HUES64 (cell line): ENCODE measurements at regions not wholly inside any gene's neighbourhood (a gene's known extent, or its start where the extent isn't known, plus 50 kb on each side); places are given as distances from the start of the nearest gene placed in this dataset.

ENCODE experiments used
- H3K27ac ChIP-seq: 2 replicates; pipeline ENCODE4 v1.7.0; 2013; ENCODE audit warnings: low read depth, low read length, inconsistent platforms
- H3K27me3 ChIP-seq: 2 replicates; pipeline ENCODE4 v1.6.1; 2013; ENCODE audit warnings: mild to moderate bottlenecking, low read length; ENCODE audit not compliant: insufficient read depth
- H3K36me3 ChIP-seq: 2 replicates; pipeline ENCODE4 v1.6.1; 2013; ENCODE audit warnings: mild to moderate bottlenecking, low read length; ENCODE audit not compliant: insufficient read depth
- H3K4me1 ChIP-seq: 2 replicates; pipeline ENCODE4 v1.6.1; 2013; ENCODE audit warnings: mild to moderate bottlenecking, low read length, moderate library complexity; ENCODE audit not compliant: insufficient read depth
- H3K4me3 ChIP-seq: 2 replicates; pipeline ENCODE4 v1.5.1; 2013; ENCODE audit warnings: mild to moderate bottlenecking, low read length, moderate library complexity
- H3K9ac ChIP-seq: 2 replicates; pipeline ENCODE4 v1.6.1; 2013; ENCODE audit warnings: mild to moderate bottlenecking, low read depth, low read length
- H3K9me3 ChIP-seq: 2 replicates; pipeline ENCODE4 v1.6.1; 2013; ENCODE audit warnings: low read depth, low read length; ENCODE audit not compliant: insufficient read depth
- WGBS: fragments of 150-250, 120-280 bp; methylation state at CpG from one replicate; pipeline ENCODE4 v1.1.7; 2013; ENCODE audit warnings: missing lambda C conversion rate; 5-methylcytosine and 5-hydroxymethylcytosine counted together

- WGBS = 95% methylated on average over 13 of the region's 14 CpGs
- H3K27me3 ChIP-seq = no peaks in the 10 kb centered on the region
- no peak overlapping the region for H3K27ac ChIP-seq
- H3K9ac ChIP-seq = no peak overlapping the region
- H3K4me1 ChIP-seq = no peaks in the 10 kb centered on the region
- no peak overlapping the region for H3K4me3 ChIP-seq
- H3K9me3 ChIP-seq = no peaks in the 10 kb centered on the region
- H3K36me3 ChIP-seq = no peaks in the 10 kb centered on the region
Observed at GRCh38 chr2:238571661-238572372, 145.1 kb downstream of the ASB1 start.

DNA sequence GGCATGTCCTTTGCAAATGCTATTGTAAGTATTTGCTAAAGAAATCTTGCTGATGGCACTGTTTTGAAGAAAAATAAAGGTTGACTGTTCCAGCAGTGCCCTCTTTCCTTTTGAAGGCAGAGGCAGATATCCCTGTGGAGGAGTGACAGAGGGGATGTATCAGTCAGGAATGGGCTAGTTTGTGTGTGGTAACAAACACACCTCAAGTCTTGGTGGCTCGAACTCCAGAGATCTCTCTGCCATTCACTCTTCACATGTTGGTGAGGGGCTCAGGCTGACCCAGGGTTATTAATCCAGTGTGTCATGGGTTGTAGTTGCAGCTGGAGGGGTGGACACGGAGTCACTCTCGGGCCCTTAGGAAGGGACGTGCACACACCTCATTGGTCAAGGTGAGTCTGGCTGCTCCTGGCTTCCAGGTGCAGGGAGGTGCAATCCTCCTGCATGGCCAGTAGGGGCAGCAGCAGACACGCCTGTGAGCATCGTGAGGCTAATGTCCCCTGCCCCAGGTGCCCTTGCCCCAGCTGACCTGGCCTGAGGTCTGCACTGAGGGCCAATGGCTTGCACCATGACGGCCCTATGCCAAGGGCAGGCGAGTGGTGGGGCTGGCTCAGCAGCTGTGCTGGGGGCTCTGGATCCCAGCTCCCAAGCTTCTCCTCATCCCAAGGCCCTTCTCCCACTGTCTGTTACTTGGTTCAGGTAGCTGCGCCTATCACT is 146.5 kb downstream of the ASB1 start:
- no peaks in the 10 kb centered on the region for H3K9me3 ChIP-seq
- H3K4me1 ChIP-seq = no peaks in the 10 kb centered on the region
- no peak overlapping the region for H3K27ac ChIP-seq
- 77% methylated on average over 9 of the region's 9 CpGs for WGBS
- no peaks in the 10 kb centered on the region for H3K36me3 ChIP-seq
- no peak overlapping the region for H3K9ac ChIP-seq
- H3K4me3 ChIP-seq = no peak overlapping the region
- no peaks in the 10 kb centered on the region for H3K27me3 ChIP-seq

DNA sequence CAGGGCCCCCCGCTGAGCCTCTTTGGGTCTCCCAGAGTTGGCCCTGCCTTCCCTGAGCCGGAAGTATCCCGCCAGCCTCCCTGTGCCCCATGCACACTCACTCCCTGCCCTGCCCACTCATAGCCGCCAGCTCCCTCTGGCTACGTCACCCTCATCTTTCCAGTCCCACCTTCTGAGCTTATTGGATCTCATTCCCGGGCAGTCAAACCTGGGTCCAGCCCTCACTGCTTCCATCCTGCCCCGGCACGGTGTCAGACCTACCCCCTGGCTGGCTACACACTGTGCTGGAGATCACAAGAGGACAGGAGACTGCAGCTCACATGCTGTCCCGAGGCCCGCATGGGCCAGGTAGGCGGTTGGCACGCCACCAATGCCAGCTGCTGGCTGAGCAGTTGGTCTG is 147.2 kb downstream of the ASB1 start:
- Histone ChIP-seq H3K27me3 (no peaks in the 10 kb centered on the region), H3K4me3 (no peak overlapping the region), H3K36me3 (no peaks in the 10 kb centered on the region), H3K4me1 (no peaks in the 10 kb centered on the region), H3K9ac (no peak overlapping the region), H3K9me3 (no peaks in the 10 kb centered on the region), H3K27ac (no peak overlapping the region)
- WGBS = 87% methylated on average over 12 of the region's 12 CpGs

DNA sequence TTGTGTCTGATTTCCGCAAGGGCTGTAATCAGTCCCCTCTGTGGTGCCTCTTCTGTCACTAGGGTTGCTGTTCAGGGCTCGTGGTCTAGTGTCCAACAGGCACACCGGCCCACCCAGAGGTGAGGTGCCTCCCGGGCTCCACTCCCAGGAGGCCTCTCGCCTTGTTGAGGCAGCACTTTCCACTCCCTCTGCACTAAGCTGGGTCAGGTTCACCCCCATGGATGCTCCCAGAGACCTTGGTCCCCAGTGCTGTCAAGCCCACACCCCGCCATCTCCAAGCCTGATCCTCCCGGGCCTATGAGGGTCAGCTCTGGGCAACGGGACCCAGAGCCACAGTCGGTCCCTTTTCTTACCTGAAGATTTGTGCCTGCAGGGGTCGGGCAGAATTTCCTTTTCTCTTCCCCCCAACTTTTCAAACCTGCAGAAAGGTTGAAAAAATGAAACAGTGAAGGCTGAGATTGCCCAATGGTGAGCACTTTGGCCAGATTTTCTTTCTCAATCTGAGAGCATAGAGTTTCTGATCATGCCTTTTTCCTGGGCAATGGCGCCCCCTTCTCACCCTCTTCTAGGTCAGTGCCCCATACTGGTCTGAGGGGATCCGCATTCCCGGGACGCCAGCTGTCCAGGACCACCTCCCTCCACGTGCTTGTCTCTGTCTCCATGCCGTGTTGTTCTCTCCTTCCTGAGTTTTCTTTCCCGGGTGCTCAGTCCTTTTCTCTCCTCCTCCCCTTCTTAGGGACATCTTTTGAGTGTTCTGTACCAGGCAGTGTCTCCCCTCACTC is 148.0 kb downstream of the ASB1 start:
- WGBS = 85% methylated on average over 17 of the region's 17 CpGs
- Histone ChIP-seq H3K9me3 (no peaks in the 10 kb centered on the region), H3K27ac (no peak overlapping the region), H3K9ac (no peak overlapping the region), H3K4me3 (no peak overlapping the region), H3K4me1 (no peaks in the 10 kb centered on the region), H3K36me3 (no peaks in the 10 kb centered on the region), H3K27me3 (no peaks in the 10 kb centered on the region)

GRCh38 chr2:238576674-238577073 is 149.9 kb downstream of the ASB1 start:
- H3K27me3 ChIP-seq = no peaks in the 10 kb centered on the region
- H3K9me3 ChIP-seq = no peaks in the 10 kb centered on the region
- no peaks in the 10 kb centered on the region for H3K4me1 ChIP-seq
- 71% methylated on average over 3 of the region's 3 CpGs for WGBS
- H3K36me3 ChIP-seq = no peaks in the 10 kb centered on the region
- no peak overlapping the region for H3K9ac ChIP-seq
- no peak overlapping the region for H3K27ac ChIP-seq
- no peak overlapping the region for H3K4me3 ChIP-seq

GRCh38 chr2:238578256-238578655 is 151.5 kb downstream of the ASB1 start:
- H3K9me3 ChIP-seq = no peaks in the 10 kb centered on the region
- H3K36me3 ChIP-seq = no peaks in the 10 kb centered on the region
- no peaks in the 10 kb centered on the region for H3K4me1 ChIP-seq
- H3K4me3 ChIP-seq = no peak overlapping the region
- no peaks in the 10 kb centered on the region for H3K27me3 ChIP-seq
- no peak overlapping the region for H3K9ac ChIP-seq
- WGBS = 92% methylated on average over 9 of the region's 9 CpGs
- H3K27ac ChIP-seq = no peak overlapping the region

GRCh38 chr2:238580486-238580885 is 153.8 kb downstream of the ASB1 start:
- 83% methylated on average over 4 of the region's 4 CpGs for WGBS
- Histone ChIP-seq H3K27ac (no peak overlapping the region), H3K9ac (no peak overlapping the region), H3K27me3 (no peaks in the 10 kb centered on the region), H3K4me3 (no peak overlapping the region), H3K4me1 (no peaks in the 10 kb centered on the region), H3K36me3 (no peaks in the 10 kb centered on the region), H3K9me3 (no peaks in the 10 kb centered on the region)

DNA sequence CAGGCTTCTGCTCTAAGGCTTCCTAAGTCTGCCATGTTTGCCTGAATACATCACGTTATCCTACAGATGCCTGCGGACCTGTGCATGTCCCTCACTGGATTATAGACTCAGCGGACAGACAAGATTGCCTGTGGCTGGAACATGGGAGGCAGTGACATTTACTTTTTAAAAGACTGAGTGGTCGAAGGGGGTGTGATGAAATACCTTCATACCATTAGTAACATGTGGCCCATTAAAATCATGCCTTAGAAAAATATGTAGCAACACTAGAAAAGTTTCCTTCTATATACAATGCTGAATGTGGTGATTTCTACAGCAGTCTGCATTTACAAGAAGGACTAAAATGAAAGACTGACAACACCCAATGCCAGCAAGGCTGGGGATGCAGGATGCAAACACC is 154.4 kb downstream of the ASB1 start:
- no peak overlapping the region for H3K27ac ChIP-seq
- WGBS = 92% methylated on average over 3 of the region's 4 CpGs
- H3K4me1 ChIP-seq = no peaks in the 10 kb centered on the region
- H3K9ac ChIP-seq = no peak overlapping the region
- no peak overlapping the region for H3K4me3 ChIP-seq
- no peaks in the 10 kb centered on the region for H3K36me3 ChIP-seq
- H3K9me3 ChIP-seq = no peaks in the 10 kb centered on the region
- H3K27me3 ChIP-seq = no peaks in the 10 kb centered on the region

DNA sequence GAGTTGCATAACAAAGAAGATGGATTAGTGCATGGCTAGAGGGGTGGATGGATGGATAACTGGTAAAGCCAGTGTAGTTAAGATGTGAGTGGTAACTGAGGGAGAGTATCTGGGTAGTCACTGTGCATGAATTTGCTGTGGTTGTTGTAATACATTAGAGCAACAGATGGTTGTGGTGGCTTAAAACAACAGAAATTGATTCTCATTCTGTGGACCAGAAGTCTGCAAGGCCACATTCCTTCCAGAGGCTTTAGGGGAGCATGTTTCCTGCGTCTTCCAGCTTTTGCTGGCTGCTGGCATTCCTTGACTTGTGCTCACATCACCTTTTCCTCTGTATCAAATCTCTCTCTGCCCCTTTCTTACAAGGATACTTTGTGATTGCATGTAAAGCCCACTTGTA is 155.4 kb downstream of the ASB1 start:
- no peak overlapping the region for H3K27ac ChIP-seq
- no peaks in the 10 kb centered on the region for H3K36me3 ChIP-seq
- no peak overlapping the region for H3K4me3 ChIP-seq
- H3K27me3 ChIP-seq = no peaks in the 10 kb centered on the region
- WGBS = 96% methylated on average over 1 of the region's 1 CpG
- no peaks in the 10 kb centered on the region for H3K4me1 ChIP-seq
- H3K9ac ChIP-seq = no peak overlapping the region
- no peaks in the 10 kb centered on the region for H3K9me3 ChIP-seq

GRCh38 chr2:238584617-238585016 is 157.9 kb downstream of the ASB1 start:
- Histone ChIP-seq H3K9ac (no peak overlapping the region), H3K27ac (no peak overlapping the region), H3K9me3 (no peaks in the 10 kb centered on the region), H3K36me3 (no peaks in the 10 kb centered on the region), H3K4me1 (no peaks in the 10 kb centered on the region), H3K4me3 (no peak overlapping the region), H3K27me3 (no peaks in the 10 kb centered on the region)
- WGBS = over 99% methylated on average over 3 of the region's 4 CpGs
